Immature natural killer cell (primary cell): ENCODE measurements at regions not wholly inside any gene's neighbourhood (a gene's known extent, or its start where the extent isn't known, plus 50 kb on each side); places are given as distances from the start of the nearest gene placed in this dataset.

Experiments
- DNase-seq, 3 donors: peaks; one replicate each; pipeline ENCODE4 v3.0.0; 2022; ENCODE audit warnings: mixed read lengths in 1 of 3
- H3K27ac Mint-ChIP-seq, 6 donors: one replicate each; pipeline ENCODE4 v1.8.0; 2020; ENCODE audit warnings: mixed read lengths in 6 of 6, mild to moderate bottlenecking in 5 of 6, inconsistent platforms in 4 of 6, moderate library complexity in 3 of 6
- H3K27me3 Mint-ChIP-seq, 3 donors: one replicate each; pipeline ENCODE4 v1.8.0; 2020 to 2021; ENCODE audit warnings: low read depth in 3 of 3, mild to moderate bottlenecking in 3 of 3, mixed read lengths in 3 of 3, moderate library complexity in 3 of 3, inconsistent platforms in 1 of 3
- H3K36me3 Mint-ChIP-seq, 3 donors: one replicate each; pipeline ENCODE4 v1.8.0; 2020; ENCODE audit warnings: mixed read lengths in 3 of 3, inconsistent platforms in 2 of 3, mild to moderate bottlenecking in 2 of 3
- H3K4me1 Mint-ChIP-seq, 2 donors: one replicate each; pipeline ENCODE4 v1.8.0; 2020; ENCODE audit warnings: inconsistent platforms in 2 of 2, mild to moderate bottlenecking in 2 of 2, mixed read lengths in 2 of 2, moderate library complexity in 1 of 2
- H3K4me3 Mint-ChIP-seq, 5 donors: one replicate each; pipeline ENCODE4 v1.8.0; 2020; ENCODE audit warnings: mild to moderate bottlenecking in 5 of 5, mixed read lengths in 5 of 5, inconsistent platforms in 3 of 5, moderate library complexity in 3 of 5
- H3K9me3 Mint-ChIP-seq, 6 donors: one replicate each; pipeline ENCODE4 v1.8.0; 2020; ENCODE audit warnings: mild to moderate bottlenecking in 6 of 6, mixed read lengths in 6 of 6, inconsistent platforms in 4 of 6, moderate library complexity in 3 of 6

- Mint-ChIP-seq H3K4me3 (no peak overlapping the region), H3K9me3 (peaks cover 3 to 12% (median 8%) of the 10 kb centered on the region in 6 donors), H3K27ac (no peak overlapping the region), H3K36me3 (peaks cover 0 to 3% (median 0%) of the 10 kb centered on the region in 3 donors), H3K27me3 (peaks cover 0 to 14% (median 4%) of the 10 kb centered on the region in 3 donors), H3K4me1 (no peaks in the 10 kb centered on the region)
- no peak for DNase-seq
Measured at GRCh38 chr1:229815076-229815475, 189.0 kb downstream of the URB2 start.

- no peak for DNase-seq
- H3K4me1 Mint-ChIP-seq: no peaks in the 10 kb centered on the region
- no peaks in the 10 kb centered on the region for H3K36me3 Mint-ChIP-seq
- H3K27me3 Mint-ChIP-seq: peaks cover 0 to 11% (median 4%) of the 10 kb centered on the region in 3 donors
- peaks cover 0 to 9% (median under 1%) of the 10 kb centered on the region in 6 donors for H3K9me3 Mint-ChIP-seq
- no peak overlapping the region for H3K4me3 Mint-ChIP-seq
- H3K27ac Mint-ChIP-seq: no peak overlapping the region
Measured at GRCh38 chr1:229815961-229816360, 189.9 kb downstream of the URB2 start.

DNA sequence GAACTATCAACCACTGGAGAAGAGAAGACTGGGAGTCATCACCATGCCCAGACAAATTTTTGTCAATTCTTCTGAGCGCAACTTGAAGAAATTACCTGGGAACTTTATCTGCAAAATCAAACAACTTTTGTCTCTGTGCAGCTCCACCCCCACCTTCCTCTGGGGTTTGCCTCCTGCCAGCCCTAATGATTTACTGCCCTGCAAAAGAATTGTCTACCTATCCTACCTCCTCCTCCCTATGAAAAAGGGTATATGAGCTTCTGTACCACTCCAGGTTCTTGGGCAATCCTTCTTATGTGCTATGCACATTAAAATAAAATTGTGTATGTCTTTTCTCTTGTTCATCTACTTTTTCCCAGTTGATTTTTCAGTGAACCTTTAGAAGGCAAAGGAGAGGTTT is 191.9 kb downstream of the URB2 start:
- Mint-ChIP-seq H3K4me1 (no peaks in the 10 kb centered on the region), H3K4me3 (no peak overlapping the region), H3K27me3 (peaks cover 2 to 4% (median 3%) of the 10 kb centered on the region in 3 donors), H3K27ac (no peak overlapping the region), H3K9me3 (peaks cover 0 to 6% (median 0%) of the 10 kb centered on the region in 6 donors), H3K36me3 (no peaks in the 10 kb centered on the region)
- no peak for DNase-seq

- no peak overlapping the region for H3K4me3 Mint-ChIP-seq
- no peaks in the 10 kb centered on the region for H3K4me1 Mint-ChIP-seq
- peaks cover 0 to 6% (median 0%) of the 10 kb centered on the region in 6 donors for H3K9me3 Mint-ChIP-seq
- DNase-seq: no peak
- no peak overlapping the region for H3K27ac Mint-ChIP-seq
- H3K36me3 Mint-ChIP-seq: no peaks in the 10 kb centered on the region
- H3K27me3 Mint-ChIP-seq: peaks cover 0 to 6% (median 3%) of the 10 kb centered on the region in 3 donors
Measured at GRCh38 chr1:229819091-229819490, 193.0 kb downstream of the URB2 start.

GRCh38 chr1:229822026-229822425 is 196.0 kb downstream of the URB2 start:
- H3K27ac Mint-ChIP-seq: no peak overlapping the region
- H3K4me1 Mint-ChIP-seq: no peaks in the 10 kb centered on the region
- peaks cover 0 to 6% (median 0%) of the 10 kb centered on the region in 6 donors for H3K9me3 Mint-ChIP-seq
- H3K36me3 Mint-ChIP-seq: no peaks in the 10 kb centered on the region
- H3K4me3 Mint-ChIP-seq: no peak overlapping the region
- peaks cover 0 to 6% (median 6%) of the 10 kb centered on the region in 3 donors for H3K27me3 Mint-ChIP-seq
- no peak for DNase-seq

DNA sequence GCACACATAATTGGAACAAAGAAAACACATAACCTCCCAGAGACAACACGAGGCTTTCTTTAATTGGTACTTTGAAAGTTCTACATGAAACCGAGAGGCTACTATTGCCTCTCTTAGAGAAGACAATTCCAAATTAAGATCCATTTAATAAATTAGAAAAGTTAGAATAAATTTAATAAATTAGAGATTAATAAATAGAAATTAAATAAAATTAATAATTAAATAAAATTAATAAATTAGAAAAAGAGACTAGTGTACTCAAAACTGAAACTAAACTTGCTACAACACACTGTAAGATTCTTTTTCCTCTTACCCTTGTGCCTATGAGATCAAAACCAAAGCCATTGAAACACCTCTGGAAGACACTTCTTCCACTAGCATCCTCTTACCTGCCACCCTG is 199.0 kb downstream of the URB2 start:
- H3K9me3 Mint-ChIP-seq: peaks cover 0 to 2% (median 0%) of the 10 kb centered on the region in 6 donors
- no peaks in the 10 kb centered on the region for H3K36me3 Mint-ChIP-seq
- no peak overlapping the region for H3K27ac Mint-ChIP-seq
- no peak for DNase-seq
- H3K4me1 Mint-ChIP-seq: no peaks in the 10 kb centered on the region
- H3K27me3 Mint-ChIP-seq: peaks cover 0 to 9% (median 8%) of the 10 kb centered on the region in 3 donors
- no peak overlapping the region for H3K4me3 Mint-ChIP-seq

DNA sequence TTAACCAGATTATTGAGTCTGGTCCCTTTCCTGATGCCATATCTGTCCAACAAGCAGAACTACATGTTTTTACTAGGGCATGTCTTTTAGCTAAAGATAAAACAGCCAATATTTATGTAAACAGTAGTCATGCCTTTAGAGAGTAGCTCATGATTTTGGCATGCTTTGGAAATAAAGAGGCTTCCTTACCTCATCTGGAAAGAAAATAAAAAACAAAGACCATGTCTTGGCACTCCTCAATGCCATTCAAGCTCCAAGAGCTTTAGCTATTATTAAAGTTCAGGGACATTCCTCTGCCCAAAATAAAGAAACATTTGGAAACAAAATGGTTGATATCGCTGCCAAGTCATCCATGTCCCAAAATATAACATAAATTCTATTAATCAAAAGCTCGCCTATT is 202.4 kb downstream of the URB2 start:
- Mint-ChIP-seq H3K4me3 (no peak overlapping the region), H3K27ac (no peak overlapping the region), H3K27me3 (peaks cover 0 to 9% (median 8%) of the 10 kb centered on the region in 3 donors), H3K4me1 (no peaks in the 10 kb centered on the region), H3K9me3 (peaks cover 0 to 2% (median 0%) of the 10 kb centered on the region in 6 donors), H3K36me3 (no peaks in the 10 kb centered on the region)
- no peak for DNase-seq

GRCh38 chr1:229832695-229833094 is 206.6 kb downstream of the URB2 start:
- no peaks in the 10 kb centered on the region for H3K4me1 Mint-ChIP-seq
- H3K36me3 Mint-ChIP-seq: no peaks in the 10 kb centered on the region
- no peak for DNase-seq
- H3K27me3 Mint-ChIP-seq: peaks cover 0 to 11% (median 8%) of the 10 kb centered on the region in 3 donors
- no peak overlapping the region for H3K27ac Mint-ChIP-seq
- no peak overlapping the region for H3K4me3 Mint-ChIP-seq
- H3K9me3 Mint-ChIP-seq: peaks cover 0 to 2% (median 0%) of the 10 kb centered on the region in 6 donors

DNA sequence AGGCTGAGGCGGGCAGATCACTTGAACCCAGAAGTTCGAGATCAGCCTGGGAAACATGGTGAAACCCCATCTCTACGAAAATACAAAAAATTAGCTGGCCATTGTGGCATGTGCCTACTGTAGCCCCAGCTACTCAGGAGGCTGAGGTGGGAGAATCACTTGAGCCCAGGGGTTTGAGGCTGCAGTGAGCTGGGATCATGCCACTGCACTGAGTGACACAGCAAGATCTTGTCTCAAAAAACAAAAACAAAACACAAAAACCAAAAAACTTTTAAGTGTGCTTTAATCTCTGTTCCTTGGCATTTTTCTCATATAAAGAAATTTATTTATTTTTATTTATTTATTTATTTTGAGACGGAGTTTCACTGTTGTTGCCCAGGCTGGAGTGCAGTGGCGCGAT is 208.2 kb downstream of the URB2 start:
- Mint-ChIP-seq H3K9me3 (no peaks in the 10 kb centered on the region), H3K4me1 (no peaks in the 10 kb centered on the region), H3K27me3 (peaks cover 0 to 12% (median 11%) of the 10 kb centered on the region in 3 donors), H3K36me3 (no peaks in the 10 kb centered on the region), H3K27ac (no peak overlapping the region), H3K4me3 (no peak overlapping the region)
- no peak for DNase-seq

DNA sequence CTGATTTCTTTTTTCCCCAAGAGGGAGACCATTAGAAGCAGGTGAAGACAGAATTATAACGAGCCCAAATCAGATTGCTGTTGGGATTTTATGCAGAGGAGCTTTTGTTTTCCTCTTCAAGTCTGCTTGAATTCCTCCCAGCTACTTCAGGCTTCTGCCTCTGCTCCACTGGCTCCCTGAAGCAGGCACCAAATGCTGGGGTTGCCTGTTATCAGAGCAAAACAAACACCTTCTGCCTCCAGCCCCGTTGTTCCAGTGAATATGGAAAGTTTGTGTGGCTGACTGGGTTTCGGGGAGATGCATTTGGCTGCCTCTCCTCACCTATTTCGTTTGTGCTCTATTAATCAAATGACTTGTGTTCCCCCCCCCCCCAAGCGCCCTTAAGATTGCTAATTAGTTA is 209.2 kb downstream of the URB2 start:
- Mint-ChIP-seq H3K4me3 (no peak overlapping the region), H3K9me3 (no peaks in the 10 kb centered on the region), H3K27me3 (peaks cover 3 to 11% (median 6%) of the 10 kb centered on the region in 3 donors), H3K4me1 (no peaks in the 10 kb centered on the region), H3K36me3 (no peaks in the 10 kb centered on the region), H3K27ac (no peak overlapping the region)
- DNase-seq: no peak

- H3K9me3 Mint-ChIP-seq: no peaks in the 10 kb centered on the region
- no peak overlapping the region for H3K27ac Mint-ChIP-seq
- H3K4me3 Mint-ChIP-seq: no peak overlapping the region
- no peak for DNase-seq
- H3K36me3 Mint-ChIP-seq: no peaks in the 10 kb centered on the region
- peaks cover 5 to 11% (median 6%) of the 10 kb centered on the region in 3 donors for H3K27me3 Mint-ChIP-seq
- no peaks in the 10 kb centered on the region for H3K4me1 Mint-ChIP-seq
Measured at GRCh38 chr1:229836324-229836723, 210.3 kb downstream of the URB2 start.

- Mint-ChIP-seq H3K9me3 (peaks cover 0 to 1% (median 0%) of the 10 kb centered on the region in 6 donors), H3K4me1 (no peaks in the 10 kb centered on the region), H3K27ac (no peak overlapping the region), H3K36me3 (no peaks in the 10 kb centered on the region), H3K27me3 (peaks cover 4 to 11% (median 5%) of the 10 kb centered on the region in 3 donors), H3K4me3 (no peak overlapping the region)
- DNase-seq: no peak
Measured at GRCh38 chr1:229838204-229838603, 212.2 kb downstream of the URB2 start.

GRCh38 chr1:229839800-229840199 is 213.8 kb downstream of the URB2 start:
- no peak overlapping the region for H3K27ac Mint-ChIP-seq

DNA sequence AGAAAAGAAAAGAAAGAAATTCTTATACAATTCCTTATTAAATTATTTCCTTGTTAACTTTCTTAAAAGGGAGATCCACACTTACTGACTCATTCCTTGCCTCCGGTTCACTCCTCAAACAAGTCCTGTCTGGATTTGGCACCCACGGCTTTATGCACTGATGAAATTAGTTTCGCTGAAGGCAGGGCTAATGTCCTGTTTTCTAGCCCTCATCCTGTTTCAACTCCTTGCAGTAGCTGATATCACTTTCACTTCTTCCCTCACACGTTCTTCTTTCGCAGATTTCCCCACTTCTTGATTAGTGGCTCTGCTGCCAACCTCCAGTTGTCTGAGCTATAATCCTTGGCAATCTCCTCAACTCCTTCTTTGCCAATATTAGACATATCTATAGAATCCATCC is 215.2 kb downstream of the URB2 start:
- Mint-ChIP-seq H3K27me3 (peaks cover 2 to 5% (median 4%) of the 10 kb centered on the region in 3 donors), H3K27ac (no peak overlapping the region), H3K36me3 (no peaks in the 10 kb centered on the region), H3K4me3 (no peak overlapping the region), H3K4me1 (no peaks in the 10 kb centered on the region), H3K9me3 (peaks cover 0 to 1% (median 0%) of the 10 kb centered on the region in 6 donors)
- DNase-seq: no peak

More at GRCh38 chr1:229839800-229840199, 213.8 kb downstream of the URB2 start:
- H3K9me3 Mint-ChIP-seq: peaks cover 0 to 1% (median 0%) of the 10 kb centered on the region in 6 donors
- H3K36me3 Mint-ChIP-seq: no peaks in the 10 kb centered on the region
- no peak overlapping the region for H3K4me3 Mint-ChIP-seq
- no peak for DNase-seq
- peaks cover 4 to 7% (median 5%) of the 10 kb centered on the region in 3 donors for H3K27me3 Mint-ChIP-seq
- no peaks in the 10 kb centered on the region for H3K4me1 Mint-ChIP-seq
